Limb (tissue), 2 donors: ENCODE measurements at regions not wholly inside any gene's neighbourhood (a gene's known extent, or its start where the extent isn't known, plus 50 kb on each side); places are given as distances from the start of the nearest gene placed in this dataset.
A peak's percentile ranks its signal among the peaks of the same experiment; 100 is the strongest.
"Not testable (repeated sequence)": the region's sequence is repeated elsewhere in the genome, so short reads cannot be mapped to it uniquely, and the experiment has no call there.

Experiments
- DNase-seq, 2 donors: peaks; one replicate each; pipeline ENCODE4 v3.0.0-alpha.2; 2016; ENCODE audit errors: extremely low spot score in 2 of 2

DNA sequence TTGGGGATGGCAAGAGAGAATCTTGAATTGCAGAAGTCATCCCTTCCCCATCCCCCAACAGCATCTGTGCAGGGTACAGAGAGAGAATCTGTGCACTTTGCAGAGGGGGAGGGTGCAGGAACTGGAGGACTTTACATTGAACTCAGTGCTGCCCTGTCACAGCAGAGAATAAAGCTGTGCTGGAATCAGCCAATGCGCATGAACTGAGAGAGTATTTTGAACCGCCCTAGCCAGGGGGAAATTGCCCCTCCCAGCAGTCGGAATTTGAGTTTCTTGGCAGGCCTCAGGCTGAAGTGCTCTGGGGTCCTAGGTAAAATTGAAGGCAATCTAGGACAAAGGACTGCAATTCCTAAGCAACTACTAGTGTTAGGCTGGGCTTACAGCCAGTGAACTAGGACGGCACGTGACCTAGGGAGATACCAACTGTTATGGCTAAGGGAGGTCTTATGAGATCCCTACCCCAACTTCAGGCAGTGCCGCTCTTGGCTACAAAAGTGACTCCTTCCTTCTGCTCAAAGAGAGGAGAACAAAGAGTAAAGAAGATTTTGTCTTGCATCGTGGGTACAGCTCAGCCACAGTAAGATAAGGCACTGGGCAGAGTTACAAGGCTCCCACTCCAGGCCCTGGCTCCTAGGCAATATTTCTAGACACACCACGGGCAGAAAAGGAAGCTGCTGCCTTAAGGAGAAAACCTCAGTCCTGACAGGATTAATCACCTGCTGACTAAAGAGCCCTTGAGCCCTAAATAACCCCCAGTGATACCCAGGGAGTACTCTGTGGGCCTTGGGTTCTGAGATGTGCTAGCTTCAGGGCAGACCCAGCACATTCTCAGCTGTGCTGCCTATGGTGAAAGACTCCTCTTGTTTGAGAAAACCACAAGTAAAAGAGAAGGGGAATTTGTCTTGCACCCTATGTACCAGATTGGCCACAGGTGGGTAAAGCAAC is 300.5 kb upstream of the ALCAM start:
- no peak for DNase-seq

DNA sequence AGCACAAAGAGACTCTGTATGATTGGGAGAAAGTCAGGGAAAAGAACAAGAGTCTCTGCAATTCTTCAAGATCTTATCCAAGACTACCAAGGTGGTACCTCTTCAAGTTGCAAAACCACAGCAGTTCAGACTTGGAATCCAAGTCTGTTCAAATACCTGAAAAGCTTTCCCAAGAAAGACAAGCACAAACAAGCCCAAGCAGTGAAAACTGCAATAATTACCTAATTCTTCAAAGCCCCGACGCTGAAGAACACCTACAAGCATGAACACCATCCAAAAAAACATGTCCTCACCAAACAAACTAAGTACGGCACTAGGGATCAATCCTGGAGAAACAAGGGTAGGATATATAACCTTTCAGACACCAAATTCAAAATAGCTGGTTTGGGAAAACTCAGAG is 299.3 kb upstream of the ALCAM start:
- no peak for DNase-seq

DNA sequence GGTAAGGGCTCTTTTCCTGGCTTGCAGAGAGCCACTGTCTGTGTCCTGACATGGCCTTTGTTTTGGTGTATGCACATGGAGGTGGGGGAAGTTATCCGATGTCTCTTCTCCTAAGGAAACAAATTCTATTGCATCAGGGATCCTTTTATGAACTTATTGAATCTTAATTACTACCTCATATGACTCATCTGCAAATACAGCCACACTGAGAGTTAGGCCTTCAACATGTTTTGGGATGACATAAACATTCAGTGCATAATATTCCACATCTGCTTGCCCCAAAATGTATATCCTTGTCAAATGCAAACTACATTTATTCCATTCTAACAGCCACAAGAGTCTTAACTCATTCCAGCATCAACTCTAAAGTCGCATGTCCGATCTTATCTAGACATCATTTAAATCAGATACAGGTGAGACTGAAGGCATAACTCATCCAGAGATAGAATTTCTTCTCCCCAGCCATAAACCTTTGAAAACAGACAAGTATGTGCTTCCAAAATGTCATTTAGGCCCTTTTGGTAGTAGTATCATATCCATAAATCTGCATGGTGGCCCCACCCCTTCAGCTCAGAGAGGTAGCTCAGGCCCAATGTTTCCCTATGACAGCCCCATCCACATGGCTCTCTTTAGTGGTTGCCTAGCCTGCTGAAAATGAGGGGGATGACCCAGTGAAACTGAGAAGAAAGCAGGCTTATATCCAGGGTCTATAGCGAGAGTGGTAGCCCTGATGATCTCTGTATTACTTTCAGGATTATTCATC is 289.5 kb upstream of the ALCAM start:
- no peak for DNase-seq

DNA sequence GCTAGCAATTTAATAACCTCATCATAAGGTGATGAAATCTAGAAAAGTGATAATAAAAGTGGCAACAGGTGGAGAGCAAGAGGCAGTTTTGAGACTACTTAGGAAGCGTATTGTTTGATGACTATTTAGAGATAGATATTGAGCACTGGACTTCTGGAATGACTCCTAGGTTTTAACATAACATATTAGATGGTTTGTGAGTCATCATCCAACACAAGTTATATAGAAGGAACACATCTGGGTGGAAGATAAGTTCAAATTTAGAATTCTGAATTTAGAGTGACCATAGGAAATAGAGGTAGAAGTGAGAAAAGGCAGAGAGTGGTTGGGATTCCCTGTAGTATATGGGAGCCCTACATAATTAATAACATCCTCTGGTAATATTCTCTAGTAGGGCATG is 282.8 kb upstream of the ALCAM start:
- no peak for DNase-seq

DNA sequence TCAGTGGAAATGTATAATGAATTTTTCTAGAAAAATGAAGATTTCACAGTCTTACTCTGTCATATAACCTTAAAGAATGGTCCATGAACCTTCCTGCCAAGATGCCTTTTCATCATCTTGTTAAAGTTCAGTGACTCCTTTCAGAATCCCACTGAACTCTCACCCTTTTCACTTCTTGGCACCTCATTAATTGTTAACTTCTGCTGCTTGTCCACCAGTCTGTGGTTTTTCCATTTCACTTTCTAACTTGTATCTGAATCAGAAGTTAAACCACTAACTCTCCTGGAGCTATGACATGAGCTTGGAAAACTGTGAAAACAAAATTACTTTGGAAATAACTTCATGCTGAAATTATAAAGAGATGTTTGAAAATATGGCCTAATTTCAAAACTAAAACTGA is 281.2 kb upstream of the ALCAM start:
- no peak for DNase-seq

DNA sequence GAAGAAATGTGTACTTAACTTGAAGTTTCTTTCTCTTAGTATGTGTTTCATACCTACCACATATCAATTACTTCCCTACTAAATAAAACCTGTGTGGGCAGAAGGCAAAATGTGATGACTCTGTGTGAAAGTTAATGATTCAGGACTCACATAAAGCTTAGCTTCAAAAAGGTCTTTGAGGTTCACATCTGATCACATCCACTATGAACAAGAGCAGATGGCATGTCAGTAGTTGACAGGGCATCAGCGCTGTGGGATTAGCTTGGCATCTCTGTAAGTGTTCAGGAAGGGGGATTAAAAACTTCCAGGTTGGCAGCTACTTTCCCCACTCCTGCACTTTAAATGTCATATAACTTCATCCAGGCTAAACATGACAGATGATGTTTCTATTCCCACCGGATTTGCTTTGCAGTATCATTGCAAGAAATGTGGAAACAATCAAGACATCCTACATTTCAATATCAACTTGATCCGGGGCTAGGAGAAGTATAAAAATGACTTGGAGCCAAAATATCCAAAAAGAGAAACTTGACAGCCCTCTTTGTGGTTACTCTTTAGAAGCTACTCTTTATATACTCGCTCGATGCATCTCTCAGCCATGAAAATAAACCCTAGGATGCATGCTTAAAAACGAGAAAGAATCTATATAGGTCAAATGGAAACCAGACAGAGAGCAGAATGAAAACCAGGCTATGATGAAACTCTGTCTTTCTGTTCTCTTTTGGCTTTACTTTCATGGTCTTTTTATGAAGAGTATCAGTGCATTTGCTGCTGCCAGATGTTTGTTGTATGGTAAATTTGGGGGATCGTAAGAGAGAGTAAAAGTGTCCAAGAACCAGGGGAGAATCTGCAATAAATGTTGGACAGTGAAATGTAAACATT is 273.1 kb upstream of the ALCAM start:
- DNase-seq, result no peak

DNA sequence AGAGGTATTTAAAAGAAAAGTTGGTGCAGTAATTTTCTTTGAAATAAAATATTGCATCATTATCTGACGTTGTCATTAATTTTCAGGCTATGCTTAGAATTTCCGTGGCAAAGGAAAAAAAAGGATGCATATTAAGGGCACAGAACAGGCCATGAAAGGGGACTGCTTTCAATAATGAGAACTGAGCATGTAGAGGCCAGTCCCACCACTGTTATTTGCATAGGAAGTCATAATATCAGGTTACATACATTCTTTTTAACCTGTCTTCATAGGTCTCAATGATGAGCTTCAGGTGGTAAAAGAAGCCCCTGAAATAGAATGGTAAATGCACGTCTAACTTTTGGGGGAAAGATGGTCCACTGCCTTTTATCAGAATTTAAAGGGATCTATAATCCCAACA is 272.1 kb upstream of the ALCAM start:
- no peak for DNase-seq

DNA sequence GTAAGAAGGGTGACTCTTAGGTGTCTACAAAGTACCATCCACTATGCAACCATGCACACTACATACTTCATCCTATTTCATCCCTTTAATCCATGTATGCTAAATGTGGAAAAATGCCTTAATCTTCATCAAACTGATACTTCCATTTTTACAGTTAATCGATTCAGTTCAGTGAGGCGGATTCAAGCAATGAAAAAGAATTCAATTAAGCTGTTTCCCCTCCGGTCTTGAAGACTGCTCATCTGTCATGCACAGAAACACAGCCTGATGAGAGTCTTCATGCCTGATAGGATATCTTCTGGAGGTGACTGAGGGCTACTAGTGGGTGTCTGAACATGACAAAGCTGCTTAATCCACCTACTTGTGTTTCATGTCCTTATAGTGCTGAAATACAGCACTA is 270.6 kb upstream of the ALCAM start:
- DNase-seq, result no peak

DNA sequence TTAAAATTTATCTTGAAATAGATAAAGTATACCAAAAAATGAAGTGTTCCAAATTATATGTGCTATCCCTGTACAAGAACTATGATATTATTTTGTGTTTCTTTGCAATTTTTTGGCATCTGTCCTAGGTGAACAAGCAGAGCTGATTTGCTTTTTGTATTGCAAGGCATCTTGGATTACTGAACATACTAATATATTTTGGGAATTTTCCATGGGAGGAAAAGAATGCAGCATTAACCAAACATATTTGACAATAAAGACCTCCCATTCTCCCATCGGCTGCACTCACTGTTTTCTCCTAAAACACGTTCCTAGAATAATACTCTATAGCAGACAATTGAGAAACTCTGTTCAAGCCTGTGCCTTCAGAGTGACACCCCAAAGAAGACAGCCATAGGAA is 265.1 kb upstream of the ALCAM start:
- DNase-seq, result peak in 1 of 2 donors; percentile 30

DNA sequence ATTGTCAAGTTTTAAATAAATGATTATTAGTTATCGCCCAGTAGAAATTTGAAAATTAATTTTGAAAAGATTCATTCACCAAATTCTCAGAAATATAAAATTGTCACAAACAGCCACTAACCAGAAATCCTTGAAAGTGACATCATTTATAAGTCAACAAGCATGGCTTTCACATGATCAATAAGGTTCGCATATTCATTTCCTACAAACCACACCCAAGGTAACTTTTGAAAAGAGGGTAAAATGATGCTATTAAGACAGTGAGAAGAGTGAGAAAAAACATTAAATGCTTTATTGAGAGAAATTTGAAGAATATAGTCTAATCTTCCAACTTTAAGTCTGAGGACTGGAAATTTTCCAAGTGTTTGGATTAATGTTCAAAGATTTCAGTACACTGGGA is 263.6 kb upstream of the ALCAM start:
- DNase-seq, result no peak

DNA sequence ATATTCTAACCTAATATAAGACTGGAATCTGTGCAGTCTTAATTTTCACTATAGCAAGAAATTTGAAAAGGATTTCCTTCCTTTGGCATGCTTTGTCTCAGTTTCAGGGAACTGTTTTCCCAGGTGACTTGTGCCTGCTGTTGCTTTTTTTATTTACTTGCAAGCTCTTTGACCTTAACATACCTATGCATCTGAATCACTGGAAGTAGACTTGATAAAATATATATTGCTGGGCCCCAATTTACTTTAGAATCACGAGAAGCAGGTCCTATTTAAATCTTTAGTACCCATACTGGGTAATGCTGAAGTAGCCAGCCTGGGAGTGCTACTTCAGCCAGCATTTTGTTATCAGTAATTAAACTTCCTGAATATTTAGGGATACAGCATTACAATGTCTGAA is 257.9 kb upstream of the ALCAM start:
- DNase-seq, result no peak

DNA sequence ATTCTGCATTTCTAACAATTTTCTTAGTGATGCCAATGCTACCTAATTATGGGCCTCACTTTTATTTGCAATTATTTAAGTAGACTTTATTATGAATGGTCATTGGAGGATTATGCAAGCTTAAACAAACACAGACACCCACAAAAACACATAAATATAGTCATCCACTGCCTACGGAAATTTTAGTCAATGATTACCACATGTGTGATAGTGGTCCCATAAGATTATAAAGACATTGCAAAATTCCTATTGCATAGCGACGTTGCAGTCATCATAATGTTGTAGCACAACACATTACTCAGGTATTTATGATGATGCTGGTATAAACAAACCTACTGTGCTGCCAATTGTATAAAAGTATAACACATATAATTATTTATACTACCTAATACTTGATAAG is 247.8 kb upstream of the ALCAM start:
- DNase-seq, result no peak

DNA sequence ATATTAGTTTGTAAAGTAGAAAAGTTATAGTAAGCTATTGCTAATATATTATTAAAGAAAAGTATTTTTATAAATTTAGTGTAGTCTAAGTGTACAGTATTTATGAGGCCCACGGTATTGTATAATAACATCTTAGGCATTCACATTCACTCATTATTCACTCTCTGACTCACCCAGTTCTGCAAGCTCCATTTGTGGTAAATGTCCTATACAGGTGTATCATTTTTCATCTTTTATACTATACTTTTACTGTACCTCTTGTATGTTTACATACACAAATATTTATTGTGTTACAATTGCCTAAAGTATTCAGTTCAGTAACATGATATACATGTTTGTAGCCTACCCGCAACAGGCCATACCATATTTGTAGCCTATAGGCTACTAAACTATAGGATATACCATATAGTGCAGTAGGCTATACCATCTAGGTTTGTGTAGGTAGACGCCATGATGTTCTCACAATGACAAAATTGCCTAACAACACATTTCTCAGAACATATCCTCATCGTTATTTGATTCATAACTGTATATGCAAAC is 246.8 kb upstream of the ALCAM start:
- DNase-seq, result no peak

DNA sequence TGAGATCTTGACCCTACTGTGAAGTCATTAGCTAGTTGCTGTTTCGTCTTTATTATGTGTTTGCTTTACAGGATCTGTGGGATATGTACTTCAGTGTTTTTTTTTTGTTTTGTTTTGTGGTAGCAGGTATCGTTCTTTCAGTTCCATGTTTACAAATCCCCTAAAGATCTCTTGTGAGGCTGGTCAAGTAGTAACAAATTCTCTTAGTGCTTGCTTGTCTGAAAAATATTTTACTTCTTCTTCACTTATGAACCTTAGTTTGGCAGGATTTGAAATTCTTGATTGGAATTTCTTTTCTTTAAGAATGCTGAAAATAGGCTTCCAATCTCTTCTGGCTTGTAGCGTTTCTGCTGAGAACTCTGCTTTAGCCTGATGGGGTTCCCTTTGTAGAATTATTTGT is 235.8 kb upstream of the ALCAM start:
- DNase-seq, result no peak

DNA sequence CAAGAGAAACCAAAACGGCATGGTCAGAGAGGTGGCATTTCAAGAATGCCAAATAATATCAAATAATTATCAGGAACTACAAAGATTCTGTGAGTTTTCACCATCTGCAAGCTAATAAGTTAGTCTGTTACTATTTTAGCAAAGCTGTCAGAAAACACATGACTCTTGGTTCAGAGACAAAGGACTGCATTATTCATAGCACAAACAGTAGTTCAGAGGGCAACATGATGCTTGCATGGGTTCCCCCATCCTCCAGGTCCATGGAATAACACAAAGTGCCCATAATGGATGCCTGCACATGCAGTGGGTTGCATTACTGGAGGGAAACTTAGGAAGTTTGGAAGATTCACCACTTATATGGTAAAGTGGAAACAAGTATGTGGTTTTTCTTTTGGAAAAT is 228.8 kb upstream of the ALCAM start:
- no peak for DNase-seq

DNA sequence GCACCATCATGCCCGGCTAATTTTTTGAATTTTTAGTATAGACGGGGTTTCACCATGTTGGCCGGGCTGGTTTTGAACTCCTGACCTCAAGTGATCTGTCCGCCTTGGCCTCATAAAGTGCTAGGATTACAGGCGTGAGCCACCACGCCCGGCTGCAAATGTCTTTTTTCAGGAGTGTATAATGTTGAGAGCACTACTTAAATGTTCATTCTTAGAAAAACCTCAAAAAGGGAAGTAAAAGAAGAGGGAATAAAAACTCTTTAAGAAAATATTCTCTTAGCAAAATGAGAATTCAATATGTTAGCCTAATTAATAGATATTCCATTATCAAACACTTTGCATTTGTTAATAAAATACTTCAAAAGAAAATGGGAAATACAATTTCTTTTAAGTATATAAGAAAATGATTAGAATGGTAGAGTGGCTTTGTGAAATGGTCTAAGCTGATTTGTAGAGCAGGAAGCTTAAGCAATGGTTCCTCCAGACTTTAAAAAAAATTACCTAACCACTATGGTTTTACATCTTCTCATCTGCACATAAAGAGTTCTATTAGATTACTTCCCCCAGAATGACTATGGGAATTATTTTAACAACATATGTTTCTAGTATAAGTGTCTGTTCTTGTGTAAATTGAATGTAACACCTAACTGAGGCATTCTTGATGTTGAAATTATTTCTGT is 226.7 kb upstream of the ALCAM start:
- no peak for DNase-seq

DNA sequence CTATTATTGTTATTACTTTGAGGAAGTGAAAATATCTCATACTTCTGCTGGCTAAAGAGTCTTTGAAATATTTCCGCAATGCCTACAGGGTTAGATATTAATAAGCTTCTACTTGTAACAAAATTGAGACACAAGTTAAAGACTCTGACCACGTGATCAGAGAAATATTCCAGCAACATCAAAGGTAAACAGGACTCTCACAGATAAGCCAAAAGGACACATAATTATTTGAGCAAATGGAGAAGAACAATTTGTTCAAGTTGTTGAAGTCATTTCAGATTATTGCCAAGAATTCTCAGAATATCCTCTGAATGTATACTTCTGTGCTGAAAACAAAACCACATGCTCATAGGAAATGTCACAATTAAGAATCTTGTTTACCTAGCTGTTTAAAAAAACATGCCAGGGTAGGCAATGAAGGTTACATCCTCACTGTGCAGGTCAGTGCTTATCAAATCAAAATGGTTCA is 225.8 kb upstream of the ALCAM start:
- no peak for DNase-seq

DNA sequence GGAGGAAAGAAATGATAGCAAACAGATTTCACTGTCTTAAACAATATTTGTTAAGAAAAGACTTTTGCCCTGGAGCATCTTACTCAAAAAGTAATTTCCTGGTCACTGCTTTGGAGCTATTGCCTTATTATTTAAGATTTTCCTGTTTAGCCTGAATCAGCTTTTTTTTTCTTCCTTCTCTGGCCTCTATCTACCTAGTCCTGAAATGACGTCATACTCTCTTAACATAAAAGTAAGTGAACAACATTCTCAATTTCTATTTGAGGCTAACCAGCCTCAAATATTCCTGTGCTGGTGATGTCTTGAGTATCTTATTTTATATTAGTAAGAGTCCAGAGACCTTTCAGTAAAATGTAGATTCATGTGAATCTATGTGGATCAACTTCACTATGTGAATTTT is 221.9 kb upstream of the ALCAM start:
- no peak for DNase-seq

DNA sequence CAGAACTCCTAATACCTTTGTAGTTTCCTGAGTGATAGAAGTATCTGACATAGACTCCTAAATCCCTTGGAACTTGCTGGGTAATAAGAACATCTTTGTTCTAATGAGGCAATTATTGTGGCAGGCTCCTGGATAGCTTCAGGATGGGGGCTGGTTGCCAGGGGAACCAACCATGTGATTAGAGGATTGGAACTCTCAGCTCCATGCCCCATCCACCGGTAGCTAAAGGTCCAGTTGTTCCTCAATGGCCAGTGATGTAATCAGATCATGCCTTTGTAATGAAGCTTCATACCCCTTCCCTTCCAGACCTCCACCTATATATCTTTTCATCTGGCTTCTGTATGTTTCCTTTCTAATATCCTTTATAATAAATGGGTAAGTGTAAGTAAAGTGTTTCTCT is 221.2 kb upstream of the ALCAM start:
- DNase-seq, result no peak

DNA sequence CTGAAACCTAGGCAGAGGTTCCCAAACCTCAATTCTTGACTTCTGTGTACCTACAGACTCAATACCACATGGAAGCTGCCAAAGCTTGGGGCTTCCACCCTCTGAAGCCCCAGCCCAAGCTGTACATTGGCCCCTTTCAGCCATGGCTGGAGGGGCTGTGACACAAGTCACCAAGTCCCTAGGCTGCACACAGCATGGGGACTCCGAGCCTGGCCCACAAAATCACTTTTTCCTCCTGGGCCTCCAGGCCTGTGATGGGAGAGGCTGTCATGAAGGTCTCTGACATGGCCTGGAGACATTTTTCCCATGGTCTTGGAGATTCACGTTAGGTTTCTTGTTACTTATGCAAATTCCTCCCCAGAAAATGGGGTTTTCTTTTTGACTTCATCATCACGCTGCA is 217.5 kb upstream of the ALCAM start:
- not testable (repeated sequence) for DNase-seq

DNA sequence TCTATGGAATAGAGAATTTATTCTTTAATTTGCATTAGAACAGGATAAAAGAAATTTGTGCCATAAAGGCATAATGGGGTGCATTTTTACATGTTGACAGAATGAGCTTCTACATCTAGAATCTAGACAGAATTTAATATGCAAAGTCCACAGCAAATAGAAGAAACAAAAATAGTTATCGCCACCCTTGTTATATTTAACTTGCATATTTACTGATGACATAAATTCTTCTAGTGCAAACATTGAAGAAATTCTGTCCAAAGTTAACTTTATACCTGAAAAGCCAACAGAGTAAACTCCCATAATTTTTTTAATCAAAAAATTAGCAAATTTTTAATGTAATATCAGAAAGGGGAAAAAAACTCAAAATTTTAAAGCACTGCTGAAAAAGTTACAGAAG is 213.7 kb upstream of the ALCAM start:
- no peak for DNase-seq
